H9 (cell line): ENCODE measurements at regions not wholly inside any gene's neighbourhood (a gene's known extent, or its start where the extent isn't known, plus 50 kb on each side); places are given as distances from the start of the nearest gene placed in this dataset.

Source experiments
- DNase-seq: peaks from one replicate; pipeline ENCODE4 v3.0.0-alpha.2; 2017
- H2AFZ ChIP-seq: one replicate; pipeline ENCODE4 v1.6.1; 2013; ENCODE audit warnings: mild to moderate bottlenecking, low read length, control low read depth, moderate library complexity
- H2AK5ac ChIP-seq: 2 replicates; pipeline ENCODE4 v1.6.1; 2013; ENCODE audit warnings: low read length, control low read depth, mixed read lengths; ENCODE audit not compliant: insufficient read length
- H2BK120ac ChIP-seq: one replicate; pipeline ENCODE4 v1.6.1; 2013; ENCODE audit warnings: low read depth, mild to moderate bottlenecking, low read length, control low read depth, inconsistent platforms; ENCODE audit not compliant: poor library complexity, severe bottlenecking
- H2BK12ac ChIP-seq: 2 replicates; pipeline ENCODE4 v1.6.1; 2013; ENCODE audit warnings: low read length, control low read depth, mixed read lengths, low read depth; ENCODE audit not compliant: insufficient read length
- H2BK15ac ChIP-seq: 2 replicates; pipeline ENCODE4 v1.6.1; 2013; ENCODE audit warnings: low read depth, low read length, control low read depth
- H2BK20ac ChIP-seq: one replicate; pipeline ENCODE4 v1.6.1; 2013; ENCODE audit warnings: low read depth, mild to moderate bottlenecking, low read length, control low read depth, inconsistent platforms; ENCODE audit not compliant: poor library complexity, severe bottlenecking
- H2BK5ac ChIP-seq: 2 replicates; pipeline ENCODE4 v1.6.1; 2013; ENCODE audit warnings: low read length, control low read depth, mixed read lengths; ENCODE audit not compliant: insufficient read length
- H3K14ac ChIP-seq: 2 replicates; pipeline ENCODE4 v1.6.1; 2013; ENCODE audit warnings: low read length, control low read depth; ENCODE audit not compliant: insufficient read depth
- H3K18ac ChIP-seq: 2 replicates; pipeline ENCODE4 v1.6.1; 2013; ENCODE audit warnings: low read depth, mild to moderate bottlenecking, mixed read lengths, low read length, control low read depth; ENCODE audit not compliant: insufficient read length
- H3K23ac ChIP-seq: 2 replicates; pipeline ENCODE4 v1.6.1; 2013; ENCODE audit warnings: low read length, control low read depth, mixed read lengths, low read depth; ENCODE audit not compliant: insufficient read length
- H3K23me2 ChIP-seq: 2 replicates; pipeline ENCODE4 v1.6.1; 2013; ENCODE audit warnings: low read depth, mild to moderate bottlenecking, mixed read lengths, low read length, control low read depth; ENCODE audit not compliant: insufficient read length, poor library complexity, severe bottlenecking
- H3K27ac ChIP-seq: 2 replicates; pipeline ENCODE4 v1.5.1; 2013; ENCODE audit warnings: low read length, control low read depth, mixed read lengths, low read depth; ENCODE audit not compliant: insufficient read length
- H3K27me3 ChIP-seq: 2 replicates; pipeline ENCODE4 v1.6.1; 2013; ENCODE audit warnings: low read length, control low read depth, inconsistent platforms; ENCODE audit not compliant: insufficient read depth
- H3K4ac ChIP-seq: 2 replicates; pipeline ENCODE4 v1.6.1; 2013; ENCODE audit warnings: low read depth, mild to moderate bottlenecking, control low read depth, inconsistent platforms, low read length, moderate library complexity
- H3K4me1 ChIP-seq: 2 replicates; pipeline ENCODE4 v1.6.1; 2013; ENCODE audit warnings: low read length, control low read depth, inconsistent platforms; ENCODE audit not compliant: insufficient read depth
- H3K4me2 ChIP-seq: 2 replicates; pipeline ENCODE4 v1.6.1; 2013; ENCODE audit warnings: low read length, control low read depth, mixed read lengths; ENCODE audit not compliant: insufficient read length, insufficient read depth
- H3K56ac ChIP-seq: 2 replicates; pipeline ENCODE4 v1.6.1; 2013; ENCODE audit warnings: low read depth, mild to moderate bottlenecking, mixed read lengths, low read length, control low read depth; ENCODE audit not compliant: insufficient read length
- H3K79me1 ChIP-seq: 2 replicates; pipeline ENCODE4 v1.6.1; 2013; ENCODE audit warnings: low read depth, mild to moderate bottlenecking, moderate library complexity, low read length, control low read depth, inconsistent platforms; ENCODE audit not compliant: insufficient read depth, poor library complexity, severe bottlenecking
- H3K79me2 ChIP-seq: 2 replicates; pipeline ENCODE4 v1.6.1; 2013; ENCODE audit warnings: low read length, control low read depth, inconsistent platforms; ENCODE audit not compliant: insufficient read depth
- H3K9ac ChIP-seq: 2 replicates; pipeline ENCODE4 v1.6.1; 2013; ENCODE audit warnings: low read length, control low read depth, mixed read lengths; ENCODE audit not compliant: insufficient read length; ENCODE audit errors: extremely low read depth
- H3K9me3 ChIP-seq: one replicate; pipeline ENCODE4 v1.6.1; 2013; ENCODE audit warnings: low read depth, low read length, inconsistent platforms; ENCODE audit not compliant: control insufficient read depth
- H3T11ph ChIP-seq: one replicate; pipeline ENCODE4 v1.6.1; 2013; ENCODE audit warnings: mild to moderate bottlenecking, low read length, control low read depth, inconsistent platforms
- H4K20me1 ChIP-seq: one replicate; pipeline ENCODE4 v1.6.1; 2013; ENCODE audit not compliant: control insufficient read depth, insufficient read length, insufficient read depth
- H4K5ac ChIP-seq: 2 replicates; pipeline ENCODE4 v1.6.1; 2013; ENCODE audit warnings: low read depth, mild to moderate bottlenecking, mixed read lengths, low read length, control low read depth; ENCODE audit not compliant: insufficient read length
- H4K8ac ChIP-seq: replicated peaks from 2 replicates; pipeline ENCODE4 v1.6.1; 2013; ENCODE audit warnings: low read length, control low read depth, mixed read lengths, low read depth; ENCODE audit not compliant: insufficient read length
- H4K91ac ChIP-seq: 2 replicates; pipeline ENCODE4 v1.6.1; 2013; ENCODE audit warnings: low read depth, mild to moderate bottlenecking, moderate library complexity, mixed read lengths, low read length, control low read depth; ENCODE audit not compliant: insufficient read length
- H3K27ac Mint-ChIP-seq, 3 experiments: 2 replicates in 2 of 3; 3 replicates in 1 of 3; pipeline ENCODE4 v1.8.0; 2020 to 2021; ENCODE audit warnings: mixed read lengths in 3 of 3, mild to moderate bottlenecking in 1 of 3, moderate library complexity in 1 of 3
- H3K27me3 Mint-ChIP-seq: 2 replicates; pipeline ENCODE4 v1.8.0; 2021; ENCODE audit warnings: low read depth, mild to moderate bottlenecking, moderate library complexity, mixed read lengths
- H3K36me3 Mint-ChIP-seq, 3 experiments: 2 replicates in 2 of 3; 3 replicates in 1 of 3; pipeline ENCODE4 v1.8.0; 2020 to 2021; ENCODE audit warnings: low read depth in 3 of 3, mixed read lengths in 3 of 3; ENCODE audit not compliant: insufficient read depth in 1 of 3
- H3K4me1 Mint-ChIP-seq, 2 experiments: 2 replicates each; pipeline ENCODE4 v1.8.0; 2020; ENCODE audit warnings: mixed read lengths in 2 of 2
- H3K4me3 Mint-ChIP-seq, 2 experiments: 2 replicates in 1 of 2; 3 replicates in 1 of 2; pipeline ENCODE4 v1.8.0; 2020 to 2021; ENCODE audit warnings: mild to moderate bottlenecking in 2 of 2, mixed read lengths in 2 of 2, moderate library complexity in 1 of 2
- H3K9me3 Mint-ChIP-seq, 2 experiments: 2 replicates in 1 of 2; 3 replicates in 1 of 2; pipeline ENCODE4 v1.8.0; 2020; ENCODE audit warnings: mild to moderate bottlenecking in 2 of 2, mixed read lengths in 2 of 2, moderate library complexity in 1 of 2
- WGBS: extraction: QIAGEN DNeasy Blood & Tissue Kit; methylation state at CpG from one replicate; pipeline ENCODE4 v1.1.7; 2013; ENCODE audit warnings: missing lambda C conversion rate, low lambda C conversion rate, mixed read lengths; ENCODE audit not compliant: insufficient read length; ENCODE audit errors: extremely low coverage; 5-methylcytosine and 5-hydroxymethylcytosine counted together
- TF ChIP-seq, protein P1 (sequence below): fragments of 200-600 bp; sonication (generic); conservative IDR thresholded peaks from 3 replicates; pipeline ENCODE4 v1.8.0; 2021; ENCODE audit warnings: antibody characterized with exemption, mild to moderate bottlenecking

DNA sequence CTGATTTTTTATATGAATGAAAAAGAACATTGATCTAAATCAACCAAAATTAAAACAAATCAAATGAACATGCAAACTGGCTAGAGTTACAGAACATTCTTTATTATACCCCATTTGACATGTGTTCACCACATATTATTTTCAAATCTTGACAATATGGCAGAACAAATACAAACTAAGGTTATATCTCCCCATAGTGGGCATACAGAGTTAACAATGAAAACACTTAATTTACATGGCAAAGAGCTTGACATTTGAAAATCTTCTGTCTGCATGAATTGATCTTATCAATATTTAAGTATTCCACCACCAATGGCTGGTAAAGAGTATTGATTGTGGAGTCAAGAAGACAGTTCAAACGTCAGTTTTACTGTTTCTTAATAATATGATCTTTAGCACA lies 197.9 kb upstream of the ANO3 start:
- Histone ChIP-seq H3K23me2 (no peaks in the 10 kb centered on the region), H3K9me3 (no peaks in the 10 kb centered on the region), H4K8ac (no peak overlapping the region), H4K91ac (no peak overlapping the region), H3K4me1 (no peaks in the 10 kb centered on the region), H3K4ac (no peak overlapping the region), H2BK15ac (no peak overlapping the region), H3K27ac (no peak overlapping the region), H3K4me2 (no peak overlapping the region), H3K79me2 (no peaks in the 10 kb centered on the region), H2BK12ac (no peak overlapping the region), H3K23ac (no peak overlapping the region), H2BK5ac (no peak overlapping the region), H3T11ph (no peak overlapping the region), H2BK120ac (no peak overlapping the region), H2AK5ac (no peak overlapping the region), H4K5ac (no peak overlapping the region), H3K9ac (no peak overlapping the region), H3K14ac (no peak overlapping the region), H3K27me3 (no peaks in the 10 kb centered on the region), H3K18ac (no peak overlapping the region), H2AFZ (no peak overlapping the region), H2BK20ac (no peak overlapping the region), H4K20me1 (no peaks in the 10 kb centered on the region), H3K79me1 (no peaks in the 10 kb centered on the region), H3K56ac (no peak overlapping the region)
- WGBS = no CpG with 5 or more reads among the region's 1 CpG
- H3K9me3 Mint-ChIP-seq = no peaks in the 10 kb centered on the region; a peak in 1 of 5 replicates
- H3K36me3 Mint-ChIP-seq = no peaks in the 10 kb centered on the region
- no peak overlapping the region for H3K4me3 Mint-ChIP-seq
- TF ChIP-seq, protein P1, sequence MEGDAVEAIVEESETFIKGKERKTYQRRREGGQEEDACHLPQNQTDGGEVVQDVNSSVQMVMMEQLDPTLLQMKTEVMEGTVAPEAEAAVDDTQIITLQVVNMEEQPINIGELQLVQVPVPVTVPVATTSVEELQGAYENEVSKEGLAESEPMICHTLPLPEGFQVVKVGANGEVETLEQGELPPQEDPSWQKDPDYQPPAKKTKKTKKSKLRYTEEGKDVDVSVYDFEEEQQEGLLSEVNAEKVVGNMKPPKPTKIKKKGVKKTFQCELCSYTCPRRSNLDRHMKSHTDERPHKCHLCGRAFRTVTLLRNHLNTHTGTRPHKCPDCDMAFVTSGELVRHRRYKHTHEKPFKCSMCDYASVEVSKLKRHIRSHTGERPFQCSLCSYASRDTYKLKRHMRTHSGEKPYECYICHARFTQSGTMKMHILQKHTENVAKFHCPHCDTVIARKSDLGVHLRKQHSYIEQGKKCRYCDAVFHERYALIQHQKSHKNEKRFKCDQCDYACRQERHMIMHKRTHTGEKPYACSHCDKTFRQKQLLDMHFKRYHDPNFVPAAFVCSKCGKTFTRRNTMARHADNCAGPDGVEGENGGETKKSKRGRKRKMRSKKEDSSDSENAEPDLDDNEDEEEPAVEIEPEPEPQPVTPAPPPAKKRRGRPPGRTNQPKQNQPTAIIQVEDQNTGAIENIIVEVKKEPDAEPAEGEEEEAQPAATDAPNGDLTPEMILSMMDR = no peak
- H3K27me3 Mint-ChIP-seq = no peaks in the 10 kb centered on the region
- H3K4me1 Mint-ChIP-seq = no peaks in the 10 kb centered on the region
- DNase-seq = no peak
- H3K27ac Mint-ChIP-seq = no peak overlapping the region
